T1000 (cell line): ENCODE measurements at regions not wholly inside any gene's neighbourhood (a gene's known extent, or its start where the extent isn't known, plus 50 kb on each side); places are given as distances from the start of the nearest gene placed in this dataset.
"Not testable (repeated sequence)": the region's sequence is repeated elsewhere in the genome, so short reads cannot be mapped to it uniquely, and the experiment has no call there.

Source experiments
- DNase-seq: peaks from one replicate; lab custom pipeline; 2025; ENCODE audit warnings: mixed read lengths; lab: John Stamatoyannopoulos, UW

GRCh38 chr2:144903045-144903444 lies 383.1 kb upstream of the ZEB2 start:
- not testable (repeated sequence) for DNase-seq

- DNase-seq = not testable (repeated sequence)
Observed at GRCh38 chr2:144901386-144901785, 381.5 kb upstream of the ZEB2 start.

GRCh38 chr2:144896341-144896740 lies 376.4 kb upstream of the ZEB2 start:
- no peak for DNase-seq

GRCh38 chr2:144894612-144895599 lies 375.0 kb upstream of the ZEB2 start:
- no peak for DNase-seq

- DNase-seq = no peak
Observed at GRCh38 chr2:144893464-144893863, 373.5 kb upstream of the ZEB2 start.

GRCh38 chr2:144890828-144891227 lies 370.9 kb upstream of the ZEB2 start:
- no peak for DNase-seq

- DNase-seq = no peak
Observed at GRCh38 chr2:144889348-144889747, 369.4 kb upstream of the ZEB2 start.

GRCh38 chr2:144886862-144887261 lies 366.9 kb upstream of the ZEB2 start:
- DNase-seq = no peak

- no peak for DNase-seq
Observed at GRCh38 chr2:144877893-144878292, 358.0 kb upstream of the ZEB2 start.

GRCh38 chr2:144876013-144876412 lies 356.1 kb upstream of the ZEB2 start:
- no peak for DNase-seq

- DNase-seq = no peak
Observed at GRCh38 chr2:144875290-144875969, 355.5 kb upstream of the ZEB2 start.

GRCh38 chr2:144865670-144866069 lies 345.8 kb upstream of the ZEB2 start:
- DNase-seq = no peak

GRCh38 chr2:144859716-144860115 lies 339.8 kb upstream of the ZEB2 start:
- no peak for DNase-seq

- DNase-seq = no peak
Observed at GRCh38 chr2:144858211-144858610, 338.3 kb upstream of the ZEB2 start.

- DNase-seq = no peak
Observed at GRCh38 chr2:144854596-144854995, 334.7 kb upstream of the ZEB2 start.

- no peak for DNase-seq
Observed at GRCh38 chr2:144849612-144850011, 329.7 kb upstream of the ZEB2 start.

GRCh38 chr2:144848423-144848822 lies 328.5 kb upstream of the ZEB2 start:
- no peak for DNase-seq

- DNase-seq = no peak
Observed at GRCh38 chr2:144847347-144848080, 327.6 kb upstream of the ZEB2 start.

GRCh38 chr2:144836635-144837350 lies 316.9 kb upstream of the ZEB2 start:
- DNase-seq = no peak

- DNase-seq = no peak
Observed at GRCh38 chr2:144835634-144836350, 315.9 kb upstream of the ZEB2 start.

- no peak for DNase-seq
Observed at GRCh38 chr2:144834998-144835633, 315.2 kb upstream of the ZEB2 start.
